G401.6 (cell line): ENCODE measurements at regions not wholly inside any gene's neighbourhood (a gene's known extent, or its start where the extent isn't known, plus 50 kb on each side); places are given as distances from the start of the nearest gene placed in this dataset.

Source experiments
- FAIRE-seq: peaks from 2 replicates; lab custom pipeline; 2012; peaks lifted over from hg19 to GRCh38; lab: Jason Lieb, UNC

- no peak for FAIRE-seq
These were observed 238.1 kb upstream of the NXPH2 start for GRCh38 chr2:139018252-139018651.

DNA sequence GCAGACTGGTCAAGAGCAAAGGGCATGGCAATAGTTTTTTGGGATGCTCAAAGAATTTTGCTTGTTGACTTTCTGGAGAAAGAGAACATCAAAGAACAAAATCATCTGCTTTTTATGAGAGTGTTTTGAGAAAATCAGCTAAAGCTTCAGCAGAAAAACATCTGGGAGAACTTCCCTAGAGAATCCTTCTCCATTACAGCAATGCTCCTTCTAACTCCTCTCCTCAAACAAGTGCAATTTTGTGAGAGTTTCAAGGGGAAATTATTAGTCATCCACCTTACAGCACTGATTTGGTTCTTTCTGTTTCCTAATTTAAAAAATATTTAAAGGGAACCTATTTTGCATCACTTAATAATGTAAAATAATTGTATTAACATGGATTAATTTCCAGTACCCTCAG lies 226.9 kb upstream of the NXPH2 start:
- FAIRE-seq: no peak

DNA sequence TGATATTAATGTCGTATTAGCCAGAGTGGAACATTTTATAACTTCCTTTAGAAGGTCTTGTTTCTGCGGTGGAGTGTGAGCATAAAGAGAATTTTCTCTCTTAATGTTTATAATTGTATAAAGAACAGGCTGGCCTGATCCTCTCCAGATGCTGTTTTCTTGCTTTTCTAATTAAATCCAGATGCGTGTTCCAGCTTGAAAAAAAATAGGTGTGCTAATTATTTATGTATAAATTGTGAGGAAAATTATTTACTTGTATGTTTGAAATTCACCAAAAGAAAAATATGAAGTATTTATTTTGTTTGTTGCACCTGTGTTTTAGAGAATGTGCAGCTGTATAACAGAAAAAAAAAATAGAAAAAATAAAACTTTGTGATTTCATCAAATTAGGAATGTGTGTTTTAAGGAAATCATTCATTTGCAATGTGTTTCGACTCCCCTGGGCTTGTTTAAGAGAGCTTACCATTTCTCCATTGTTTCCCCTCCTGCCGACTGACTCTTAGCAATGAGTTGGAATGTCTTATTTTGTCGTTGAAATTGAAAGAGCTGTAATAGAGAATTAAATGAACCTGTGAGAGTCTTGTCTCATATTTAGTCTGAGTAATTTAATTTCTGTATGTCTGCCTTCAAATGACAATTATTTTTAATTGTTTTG lies 220.1 kb upstream of the NXPH2 start:
- FAIRE-seq: no peak

DNA sequence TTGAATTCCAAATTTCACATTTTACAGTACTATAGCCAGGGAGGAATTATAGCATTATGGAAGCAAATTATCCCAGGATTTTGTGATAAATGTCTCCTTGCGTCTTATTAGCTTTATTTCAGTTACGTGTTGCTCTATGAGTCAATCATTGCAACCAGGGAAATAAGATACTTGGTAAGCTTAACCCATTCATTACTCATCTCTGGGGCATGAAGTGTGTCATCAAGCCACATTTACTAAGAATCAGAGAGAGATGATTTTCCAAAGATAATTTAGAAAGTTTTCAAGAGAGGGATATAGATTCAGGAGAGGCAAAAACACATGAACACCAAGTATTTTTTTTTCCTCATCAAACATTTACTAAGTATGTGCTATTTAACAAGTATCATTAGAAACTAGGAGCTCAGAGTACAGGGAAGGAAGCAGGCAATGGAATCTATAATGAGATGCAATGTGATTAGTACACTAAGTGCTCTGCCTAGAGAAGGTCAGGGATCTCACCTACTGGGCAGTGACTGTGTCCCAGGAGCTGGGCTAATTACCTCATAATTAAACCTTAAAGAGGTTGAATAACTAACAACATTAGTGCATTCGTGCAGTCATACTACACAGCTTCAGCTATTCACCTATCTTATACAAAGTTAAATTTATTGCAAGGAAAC lies 217.8 kb upstream of the NXPH2 start:
- FAIRE-seq: no peak

DNA sequence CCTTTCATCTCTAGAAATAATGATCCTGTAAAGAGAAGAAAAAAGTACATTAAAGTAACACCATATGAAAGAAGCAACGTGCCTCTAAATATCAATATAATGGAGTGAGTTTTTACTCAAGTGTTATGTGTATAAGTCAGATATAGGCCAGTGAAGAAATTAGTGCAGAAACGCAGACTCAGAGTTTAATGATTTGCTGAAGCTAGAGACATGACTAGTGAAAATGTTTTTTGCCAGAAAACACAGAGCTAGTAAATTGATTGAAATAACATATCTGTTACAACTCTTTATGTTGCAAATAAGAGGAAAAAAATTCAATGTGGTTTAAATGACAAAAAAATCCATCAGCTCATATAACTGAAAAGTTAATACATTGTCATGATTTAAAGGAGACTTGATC lies 217.2 kb upstream of the NXPH2 start:
- no peak for FAIRE-seq

- FAIRE-seq: no peak
These were observed 214.3 kb upstream of the NXPH2 start for GRCh38 chr2:138994502-138994901.

DNA sequence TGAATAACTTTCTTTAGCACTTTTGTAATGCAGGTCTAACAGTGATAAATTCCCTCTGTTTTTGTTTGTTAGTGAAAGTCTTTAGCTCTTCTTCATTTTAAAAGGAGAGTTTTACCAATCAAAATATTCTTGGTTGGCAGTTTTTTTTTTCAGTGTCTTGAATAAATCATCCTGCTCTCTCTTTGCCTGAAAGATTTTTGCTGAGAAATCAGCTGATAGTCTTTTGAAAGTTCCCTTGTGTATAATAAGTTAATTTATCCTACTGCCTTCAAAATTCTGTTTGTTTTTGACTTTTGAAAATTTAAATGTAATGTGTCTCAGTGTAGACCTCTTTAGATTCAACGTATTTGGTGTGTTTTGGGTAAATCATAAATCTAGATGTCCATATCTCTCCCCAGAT lies 205.7 kb upstream of the NXPH2 start:
- no peak for FAIRE-seq

DNA sequence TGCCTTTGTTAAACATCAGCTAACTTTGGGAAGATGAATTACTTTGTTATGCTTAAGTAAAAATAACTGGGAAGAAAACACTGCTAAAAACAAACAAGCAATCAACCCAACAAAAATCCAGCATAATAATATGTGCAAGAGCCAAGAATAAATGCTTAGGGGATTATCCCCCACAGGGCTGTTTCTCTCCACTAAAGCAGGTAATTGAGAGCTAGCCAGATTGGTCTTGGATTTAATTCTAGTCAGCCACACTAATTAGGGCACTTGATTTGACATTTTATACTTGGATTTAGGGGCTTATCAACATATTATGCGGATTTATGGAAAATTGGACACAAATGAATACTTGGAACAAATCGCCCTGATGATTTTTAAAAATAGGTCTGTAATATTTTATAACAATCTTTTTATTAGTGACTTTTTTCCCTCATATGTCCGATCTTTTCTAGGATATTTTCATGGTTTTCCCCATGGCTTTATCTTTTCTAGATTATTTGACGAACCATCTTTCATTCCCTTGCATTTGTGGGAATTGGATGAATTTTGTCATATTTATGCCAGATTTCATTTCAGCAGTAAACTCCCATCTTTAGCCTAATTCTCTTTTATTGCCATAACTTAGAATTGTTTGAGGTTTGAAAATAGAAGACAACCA lies 199.1 kb upstream of the NXPH2 start:
- FAIRE-seq: no peak

DNA sequence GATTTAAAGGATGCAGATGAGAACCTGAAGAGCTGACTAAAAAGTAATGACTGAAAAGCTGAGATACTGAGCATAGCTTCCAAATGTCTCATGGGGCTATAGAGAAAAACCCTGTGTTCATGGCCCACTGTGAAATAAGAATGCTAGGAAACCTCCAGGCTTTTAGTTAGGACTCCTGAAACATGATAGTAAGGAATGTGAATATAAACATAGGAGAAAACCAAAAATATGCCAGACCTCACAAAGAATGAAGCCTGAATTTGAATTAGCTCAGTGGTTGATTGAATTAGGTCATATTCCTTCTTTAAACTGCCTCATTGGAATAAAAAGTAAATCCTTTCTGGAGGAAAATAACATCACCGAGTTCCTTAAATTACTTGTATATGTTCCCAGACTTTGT lies 194.5 kb upstream of the NXPH2 start:
- FAIRE-seq: no peak

DNA sequence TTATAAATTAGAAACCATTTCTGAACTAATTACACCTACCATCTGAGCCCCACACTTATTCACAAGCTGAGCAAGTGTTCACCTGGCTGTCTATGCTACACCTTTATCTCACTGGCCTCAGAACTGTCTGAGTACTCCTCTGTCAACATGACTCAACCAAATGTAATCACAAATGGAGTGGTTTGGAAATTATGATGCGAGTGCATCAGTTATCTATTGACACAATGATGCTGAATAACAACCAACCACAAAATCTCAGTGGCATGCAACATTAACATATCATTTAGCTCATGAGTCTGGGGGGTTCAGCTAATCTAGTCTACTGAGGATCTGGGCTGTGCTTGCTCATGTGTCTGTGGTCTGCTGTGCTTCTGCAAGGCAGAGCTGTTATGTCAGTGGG lies 184.2 kb upstream of the NXPH2 start:
- FAIRE-seq: no peak

DNA sequence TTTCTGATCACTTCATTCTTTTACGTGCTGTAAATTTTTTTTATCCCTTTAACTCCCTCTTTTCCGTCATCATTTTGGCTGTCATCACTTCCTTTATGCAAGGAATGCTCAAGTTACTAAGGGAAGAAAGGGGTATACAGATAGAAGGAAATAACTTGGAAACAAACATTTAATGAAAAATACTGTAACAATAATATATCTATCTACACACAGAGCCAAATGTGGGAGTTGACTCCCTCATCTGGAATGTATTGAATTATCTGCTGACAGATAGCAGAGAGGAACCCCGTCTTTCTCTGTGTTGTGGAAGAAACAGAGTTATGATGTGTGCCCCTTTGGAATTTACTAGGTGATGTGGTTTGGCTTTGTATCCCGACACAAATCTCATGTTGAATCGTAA lies 182.5 kb upstream of the NXPH2 start:
- no peak for FAIRE-seq

DNA sequence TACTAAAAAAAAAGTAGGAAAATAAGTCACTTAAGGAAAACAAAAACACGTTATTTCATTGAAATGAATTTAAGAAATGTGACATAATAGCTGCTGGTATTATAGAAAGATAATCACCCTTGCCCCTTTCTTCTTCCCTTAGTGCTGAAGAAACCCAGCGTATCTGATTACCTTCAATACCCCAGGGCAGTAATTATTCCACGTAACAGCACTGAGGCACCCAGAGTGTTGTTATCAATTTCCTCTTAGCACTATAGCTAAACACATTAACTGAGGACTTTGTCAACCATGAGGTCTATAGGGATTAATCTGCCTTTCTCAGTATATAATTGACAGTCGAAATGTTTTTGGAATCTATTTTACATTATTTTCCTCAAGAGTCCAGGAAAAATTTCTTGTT lies 180.0 kb upstream of the NXPH2 start:
- no peak for FAIRE-seq

DNA sequence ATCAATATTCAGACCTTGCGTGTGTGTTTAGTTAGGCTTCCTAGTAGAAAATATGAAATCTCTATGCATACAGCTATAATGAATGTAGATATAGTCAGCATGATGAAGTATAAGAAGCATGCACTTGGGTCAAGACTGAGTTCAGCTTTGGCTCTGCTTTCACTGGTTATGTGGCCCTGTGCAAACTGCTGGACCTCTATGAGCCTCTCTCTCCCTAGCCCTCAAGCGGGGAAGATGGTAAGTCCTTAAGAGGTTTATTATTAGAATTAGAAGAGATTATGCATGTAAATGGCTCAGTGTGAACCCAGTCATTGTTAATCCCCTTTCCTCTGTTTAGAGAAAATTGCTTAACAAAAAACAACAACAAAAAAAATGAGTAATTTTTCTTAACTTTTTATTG lies 178.8 kb upstream of the NXPH2 start:
- FAIRE-seq: no peak

GRCh38 chr2:138956116-138956515 lies 175.9 kb upstream of the NXPH2 start:
- no peak for FAIRE-seq

DNA sequence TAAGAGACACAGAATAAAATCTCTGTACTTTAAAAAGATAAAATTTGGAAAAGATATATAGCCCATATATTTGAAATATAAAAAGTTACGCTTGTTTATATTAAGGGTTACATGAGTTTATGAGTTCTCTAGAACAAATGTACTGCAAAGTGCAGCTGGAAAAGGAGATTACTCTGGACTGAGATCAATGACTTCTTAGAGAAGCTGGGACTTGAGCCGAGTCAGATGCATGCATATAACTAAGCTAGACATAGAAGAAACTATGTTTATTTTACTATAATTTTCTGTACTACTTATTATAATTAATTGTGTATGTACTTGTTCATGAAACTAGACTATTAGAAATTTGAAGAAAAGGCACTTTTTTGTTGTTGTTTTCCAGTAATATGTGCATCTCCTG lies 170.3 kb upstream of the NXPH2 start:
- no peak for FAIRE-seq

GRCh38 chr2:138949517-138949916 lies 169.3 kb upstream of the NXPH2 start:
- FAIRE-seq: no peak

DNA sequence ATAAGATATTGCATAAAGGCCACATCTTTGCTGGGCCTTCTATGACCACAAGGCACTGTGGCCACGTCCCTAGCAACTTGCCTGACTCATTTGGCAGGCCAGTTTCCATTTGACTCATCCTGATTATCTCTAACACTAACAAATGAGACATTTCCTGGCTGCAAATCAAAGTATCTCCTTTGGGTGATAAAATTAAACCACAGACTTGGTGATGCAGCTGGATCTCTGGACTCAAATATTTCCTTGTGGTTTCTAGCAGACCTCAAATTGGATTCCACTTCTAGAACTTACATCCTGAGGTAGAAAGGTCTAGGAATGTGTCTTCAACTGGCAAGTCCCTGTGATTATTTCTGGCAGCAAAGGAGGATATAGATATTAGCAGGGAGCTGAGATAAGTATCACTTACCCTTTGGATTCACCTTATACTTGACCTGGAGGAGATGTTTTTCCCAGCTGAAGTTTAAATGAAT lies 167.9 kb upstream of the NXPH2 start:
- FAIRE-seq: no peak

GRCh38 chr2:138943470-138943869 lies 163.3 kb upstream of the NXPH2 start:
- FAIRE-seq: no peak

- FAIRE-seq: no peak
These were observed 162.3 kb upstream of the NXPH2 start for GRCh38 chr2:138942466-138942865.

GRCh38 chr2:138931284-138932256 lies 151.4 kb upstream of the NXPH2 start:
- no peak for FAIRE-seq

- no peak for FAIRE-seq
These were observed 150.4 kb upstream of the NXPH2 start for GRCh38 chr2:138930571-138930970.

GRCh38 chr2:138928374-138929021 lies 148.3 kb upstream of the NXPH2 start:
- FAIRE-seq: no peak
